Adrenal gland (tissue), 5 donors: ENCODE measurements at regions not wholly inside any gene's neighbourhood (a gene's known extent, or its start where the extent isn't known, plus 50 kb on each side); places are given as distances from the start of the nearest gene placed in this dataset.

Experiments
- POLR2A ChIP-seq, 2 donors: fragments of 450-650 bp; IDR thresholded peaks; one replicate each; pipeline ENCODE4 v1.6.1; 2017; ENCODE audit warnings: antibody characterized with exemption in 2 of 2, mild to moderate bottlenecking in 2 of 2, moderate library complexity in 1 of 2
- TF ChIP-seq, protein P1 (sequence below), 6 experiments: fragments of 450-650 bp in 4 of 6; fragments of 200-600 bp in 2 of 6; sonication (generic) in 1 of 6; IDR thresholded peaks; 1 replicate in 5 of 6; 2 replicates in 1 of 6; pipeline versions ENCODE4 v1.5.1 to v1.8.0; 2016 to 2021; ENCODE audit warnings: antibody characterized with exemption in 6 of 6, mild to moderate bottlenecking in 2 of 6, moderate library complexity in 1 of 6
- donor health status: DM: no; HTN: no; CAD: no.

DNA sequence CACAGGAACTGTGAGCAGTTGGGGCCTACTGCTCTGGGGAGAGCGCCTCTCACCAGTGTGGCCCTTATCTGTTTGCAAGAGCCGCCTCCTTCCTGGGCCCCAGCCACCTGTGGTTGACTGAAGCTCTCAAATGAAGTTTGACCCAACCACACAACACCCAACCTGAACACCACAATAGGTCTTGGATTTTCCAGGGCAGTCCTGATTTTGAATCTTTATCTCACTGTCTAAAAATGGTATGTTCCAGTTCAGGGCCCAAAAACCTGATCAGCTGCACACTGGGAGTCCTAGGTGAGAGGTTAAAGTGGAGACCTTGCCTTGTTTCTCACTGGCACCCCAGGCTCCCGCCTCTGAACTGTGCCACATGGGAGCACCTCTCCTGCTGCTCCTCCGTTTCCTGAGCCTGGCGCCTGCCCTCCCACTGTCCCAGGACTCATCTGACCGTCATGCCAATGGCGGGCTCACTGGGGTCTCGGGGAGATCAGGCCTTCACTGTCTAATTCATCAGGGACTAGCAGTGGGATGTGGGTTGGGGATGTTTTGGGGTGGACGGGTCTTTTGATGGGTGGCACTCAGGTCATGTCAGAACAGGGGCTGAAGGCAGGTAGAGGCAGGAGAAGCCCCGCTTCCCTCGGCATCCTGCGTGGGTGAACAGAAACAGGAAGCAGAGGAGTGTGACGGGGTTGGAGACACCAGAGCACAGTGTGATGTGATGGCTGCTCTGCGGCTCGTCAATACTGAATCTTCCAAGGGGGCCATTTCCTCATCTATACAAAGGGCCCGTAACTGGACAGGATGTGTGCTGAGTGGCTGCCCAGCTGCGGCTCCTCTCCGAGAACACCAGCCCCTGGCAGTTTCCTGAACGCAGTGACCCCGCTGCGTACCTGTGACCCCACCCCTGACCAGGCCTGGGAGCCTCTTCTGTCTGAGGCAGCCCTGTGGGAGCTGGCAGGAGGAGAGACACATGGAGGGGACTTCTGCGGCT is 59.6 kb upstream of the ITPKB start:
- TF ChIP-seq, protein P1, sequence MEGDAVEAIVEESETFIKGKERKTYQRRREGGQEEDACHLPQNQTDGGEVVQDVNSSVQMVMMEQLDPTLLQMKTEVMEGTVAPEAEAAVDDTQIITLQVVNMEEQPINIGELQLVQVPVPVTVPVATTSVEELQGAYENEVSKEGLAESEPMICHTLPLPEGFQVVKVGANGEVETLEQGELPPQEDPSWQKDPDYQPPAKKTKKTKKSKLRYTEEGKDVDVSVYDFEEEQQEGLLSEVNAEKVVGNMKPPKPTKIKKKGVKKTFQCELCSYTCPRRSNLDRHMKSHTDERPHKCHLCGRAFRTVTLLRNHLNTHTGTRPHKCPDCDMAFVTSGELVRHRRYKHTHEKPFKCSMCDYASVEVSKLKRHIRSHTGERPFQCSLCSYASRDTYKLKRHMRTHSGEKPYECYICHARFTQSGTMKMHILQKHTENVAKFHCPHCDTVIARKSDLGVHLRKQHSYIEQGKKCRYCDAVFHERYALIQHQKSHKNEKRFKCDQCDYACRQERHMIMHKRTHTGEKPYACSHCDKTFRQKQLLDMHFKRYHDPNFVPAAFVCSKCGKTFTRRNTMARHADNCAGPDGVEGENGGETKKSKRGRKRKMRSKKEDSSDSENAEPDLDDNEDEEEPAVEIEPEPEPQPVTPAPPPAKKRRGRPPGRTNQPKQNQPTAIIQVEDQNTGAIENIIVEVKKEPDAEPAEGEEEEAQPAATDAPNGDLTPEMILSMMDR (IDR thresholded peaks at IDR 0.05): no peak
- TF ChIP-seq POLR2A (IDR thresholded peaks at IDR 0.05): no peak
